DND-41 (cell line): ENCODE measurements at regions not wholly inside any gene's neighbourhood (a gene's known extent, or its start where the extent isn't known, plus 50 kb on each side); places are given as distances from the start of the nearest gene placed in this dataset.

Source experiments
- ATAC-seq: fragments of 200-7000 bp; cut with Tn5 transposase; 3 replicates; pipeline ENCODE4 v1.9.1; 2021; ENCODE audit warnings: low read depth; ENCODE audit not compliant: insufficient read depth
- DNase-seq: peaks from one replicate; pipeline ENCODE4 v3.0.0-alpha.2; 2020
- H2AFZ ChIP-seq: 2 replicates; pipeline ENCODE4 v1.6.0; 2012; ENCODE audit warnings: low read depth, low read length
- H3K27ac ChIP-seq: 2 replicates; pipeline ENCODE4 v1.5.1; 2012; ENCODE audit warnings: low read length, inconsistent platforms
- H3K27me3 ChIP-seq: fragments of 200-600 bp; sonication (generic); 2 replicates; pipeline ENCODE4 v1.6.0; 2012; ENCODE audit warnings: low read length, mild to moderate bottlenecking, inconsistent platforms; ENCODE audit not compliant: insufficient read depth, poor library complexity
- H3K36me3 ChIP-seq: 2 replicates; pipeline ENCODE4 v1.5.1; 2012; ENCODE audit warnings: low read length, inconsistent platforms; ENCODE audit not compliant: insufficient read depth
- H3K4me1 ChIP-seq: 2 replicates; pipeline ENCODE4 v1.5.1; 2012; ENCODE audit warnings: mild to moderate bottlenecking, low read length; ENCODE audit not compliant: insufficient read depth
- H3K4me2 ChIP-seq: 2 replicates; pipeline ENCODE4 v1.6.0; 2012; ENCODE audit warnings: mild to moderate bottlenecking, moderate library complexity, low read length, inconsistent platforms; ENCODE audit not compliant: insufficient read depth
- H3K4me3 ChIP-seq, 2 experiments: fragments of 200-600 bp in 1 of 2; shearing (Covaris generic) in 1 of 2; 2 replicates each; pipeline ENCODE4 v1.5.1; 2012 to 2016; ENCODE audit warnings: inconsistent platforms in 2 of 2, low read length in 2 of 2, mild to moderate bottlenecking in 2 of 2, low read depth in 1 of 2, moderate library complexity in 1 of 2
- H3K79me2 ChIP-seq: 2 replicates; pipeline ENCODE4 v1.6.0; 2012; ENCODE audit warnings: low read length, inconsistent platforms; ENCODE audit not compliant: insufficient read depth
- H3K9ac ChIP-seq: 2 replicates; pipeline ENCODE4 v1.6.0; 2012; ENCODE audit warnings: low read depth, mild to moderate bottlenecking, inconsistent platforms, low read length, moderate library complexity
- H3K9me3 ChIP-seq: 2 replicates; pipeline ENCODE4 v1.5.1; 2012; ENCODE audit warnings: low read length, moderate library complexity, mild to moderate bottlenecking, inconsistent platforms; ENCODE audit not compliant: insufficient read depth, severe bottlenecking
- H4K20me1 ChIP-seq: 2 replicates; pipeline ENCODE4 v1.6.0; 2012; ENCODE audit warnings: low read length; ENCODE audit not compliant: insufficient read depth
- CTCF ChIP-seq: IDR thresholded peaks from 2 replicates; pipeline ENCODE4 v1.5.1; 2012; ENCODE audit warnings: borderline replicate concordance, low read length, moderate library complexity, mild to moderate bottlenecking; ENCODE audit not compliant: poor library complexity, severe bottlenecking; ENCODE audit errors: extremely low read depth
- EZH2 ChIP-seq: IDR thresholded peaks from 3 replicates; pipeline ENCODE4 v1.6.1; 2012; ENCODE audit warnings: borderline replicate concordance, low read depth, mild to moderate bottlenecking, moderate library complexity, low read length, inconsistent platforms; ENCODE audit not compliant: severe bottlenecking

GRCh38 chr5:92566113-92566786 lies 1014.8 kb downstream of the NR2F1-AS1 start:
- Histone ChIP-seq H2AFZ (no peak overlapping the region), H3K79me2 (no peaks in the 10 kb centered on the region), H3K36me3 (no peaks in the 10 kb centered on the region), H3K27me3 (no peaks in the 10 kb centered on the region), H3K4me3 (no peak overlapping the region), H3K9ac (no peak overlapping the region), H3K4me1 (no peaks in the 10 kb centered on the region), H3K27ac (no peak overlapping the region), H4K20me1 (no peaks in the 10 kb centered on the region), H3K9me3 (no peaks in the 10 kb centered on the region), H3K4me2 (no peak overlapping the region)
- ATAC-seq (no peak), DNase-seq (no peak)
- TF ChIP-seq EZH2 (no peak), CTCF (no peak)

GRCh38 chr5:92565673-92566072 lies 1015.3 kb downstream of the NR2F1-AS1 start:
- ATAC-seq (no peak), DNase-seq (no peak)
- H3K9me3 ChIP-seq, result no peaks in the 10 kb centered on the region
- no peak overlapping the region for H2AFZ ChIP-seq
- H3K4me1 ChIP-seq, result no peaks in the 10 kb centered on the region
- H3K4me2 ChIP-seq, result no peak overlapping the region
- no peaks in the 10 kb centered on the region for H3K36me3 ChIP-seq
- H3K4me3 ChIP-seq, result no peak overlapping the region
- H3K27me3 ChIP-seq, result no peaks in the 10 kb centered on the region
- H4K20me1 ChIP-seq, result no peaks in the 10 kb centered on the region
- no peak overlapping the region for H3K27ac ChIP-seq
- H3K9ac ChIP-seq, result no peak overlapping the region
- TF ChIP-seq CTCF, result no peak
- no peak for TF ChIP-seq EZH2
- no peaks in the 10 kb centered on the region for H3K79me2 ChIP-seq

GRCh38 chr5:92562065-92562464 lies 1019.0 kb downstream of the NR2F1-AS1 start:
- no peak overlapping the region for H3K9ac ChIP-seq
- no peaks in the 10 kb centered on the region for H3K9me3 ChIP-seq
- no peak for DNase-seq
- no peak for ATAC-seq
- no peak for TF ChIP-seq CTCF
- no peak for TF ChIP-seq EZH2
- H3K27ac ChIP-seq, result no peak overlapping the region
- H3K79me2 ChIP-seq, result no peaks in the 10 kb centered on the region
- no peaks in the 10 kb centered on the region for H3K4me1 ChIP-seq
- H2AFZ ChIP-seq, result no peak overlapping the region
- H3K27me3 ChIP-seq, result no peaks in the 10 kb centered on the region
- H3K4me3 ChIP-seq, result no peak overlapping the region
- no peak overlapping the region for H3K4me2 ChIP-seq
- H4K20me1 ChIP-seq, result no peaks in the 10 kb centered on the region
- no peaks in the 10 kb centered on the region for H3K36me3 ChIP-seq
